H9 (cell line): ENCODE measurements at regions not wholly inside any gene's neighbourhood (a gene's known extent, or its start where the extent isn't known, plus 50 kb on each side); places are given as distances from the start of the nearest gene placed in this dataset.

Experiments used
- DNase-seq: peaks from one replicate; pipeline ENCODE4 v3.0.0-alpha.2; 2017
- H2AFZ ChIP-seq: one replicate; pipeline ENCODE4 v1.6.1; 2013; ENCODE audit warnings: mild to moderate bottlenecking, low read length, control low read depth, moderate library complexity
- H2AK5ac ChIP-seq: 2 replicates; pipeline ENCODE4 v1.6.1; 2013; ENCODE audit warnings: low read length, control low read depth, mixed read lengths; ENCODE audit not compliant: insufficient read length
- H2BK120ac ChIP-seq: one replicate; pipeline ENCODE4 v1.6.1; 2013; ENCODE audit warnings: low read depth, mild to moderate bottlenecking, low read length, control low read depth, inconsistent platforms; ENCODE audit not compliant: poor library complexity, severe bottlenecking
- H2BK12ac ChIP-seq: 2 replicates; pipeline ENCODE4 v1.6.1; 2013; ENCODE audit warnings: low read length, control low read depth, mixed read lengths, low read depth; ENCODE audit not compliant: insufficient read length
- H2BK15ac ChIP-seq: 2 replicates; pipeline ENCODE4 v1.6.1; 2013; ENCODE audit warnings: low read depth, low read length, control low read depth
- H2BK20ac ChIP-seq: one replicate; pipeline ENCODE4 v1.6.1; 2013; ENCODE audit warnings: low read depth, mild to moderate bottlenecking, low read length, control low read depth, inconsistent platforms; ENCODE audit not compliant: poor library complexity, severe bottlenecking
- H2BK5ac ChIP-seq: 2 replicates; pipeline ENCODE4 v1.6.1; 2013; ENCODE audit warnings: low read length, control low read depth, mixed read lengths; ENCODE audit not compliant: insufficient read length
- H3K14ac ChIP-seq: 2 replicates; pipeline ENCODE4 v1.6.1; 2013; ENCODE audit warnings: low read length, control low read depth; ENCODE audit not compliant: insufficient read depth
- H3K18ac ChIP-seq: 2 replicates; pipeline ENCODE4 v1.6.1; 2013; ENCODE audit warnings: low read depth, mild to moderate bottlenecking, mixed read lengths, low read length, control low read depth; ENCODE audit not compliant: insufficient read length
- H3K23ac ChIP-seq: 2 replicates; pipeline ENCODE4 v1.6.1; 2013; ENCODE audit warnings: low read length, control low read depth, mixed read lengths, low read depth; ENCODE audit not compliant: insufficient read length
- H3K23me2 ChIP-seq: 2 replicates; pipeline ENCODE4 v1.6.1; 2013; ENCODE audit warnings: low read depth, mild to moderate bottlenecking, mixed read lengths, low read length, control low read depth; ENCODE audit not compliant: insufficient read length, poor library complexity, severe bottlenecking
- H3K27ac ChIP-seq: 2 replicates; pipeline ENCODE4 v1.5.1; 2013; ENCODE audit warnings: low read length, control low read depth, mixed read lengths, low read depth; ENCODE audit not compliant: insufficient read length
- H3K27me3 ChIP-seq: 2 replicates; pipeline ENCODE4 v1.6.1; 2013; ENCODE audit warnings: low read length, control low read depth, inconsistent platforms; ENCODE audit not compliant: insufficient read depth
- H3K4ac ChIP-seq: 2 replicates; pipeline ENCODE4 v1.6.1; 2013; ENCODE audit warnings: low read depth, mild to moderate bottlenecking, control low read depth, inconsistent platforms, low read length, moderate library complexity
- H3K4me1 ChIP-seq: 2 replicates; pipeline ENCODE4 v1.6.1; 2013; ENCODE audit warnings: low read length, control low read depth, inconsistent platforms; ENCODE audit not compliant: insufficient read depth
- H3K4me2 ChIP-seq: 2 replicates; pipeline ENCODE4 v1.6.1; 2013; ENCODE audit warnings: low read length, control low read depth, mixed read lengths; ENCODE audit not compliant: insufficient read length, insufficient read depth
- H3K56ac ChIP-seq: 2 replicates; pipeline ENCODE4 v1.6.1; 2013; ENCODE audit warnings: low read depth, mild to moderate bottlenecking, mixed read lengths, low read length, control low read depth; ENCODE audit not compliant: insufficient read length
- H3K79me1 ChIP-seq: 2 replicates; pipeline ENCODE4 v1.6.1; 2013; ENCODE audit warnings: low read depth, mild to moderate bottlenecking, moderate library complexity, low read length, control low read depth, inconsistent platforms; ENCODE audit not compliant: insufficient read depth, poor library complexity, severe bottlenecking
- H3K79me2 ChIP-seq: 2 replicates; pipeline ENCODE4 v1.6.1; 2013; ENCODE audit warnings: low read length, control low read depth, inconsistent platforms; ENCODE audit not compliant: insufficient read depth
- H3K9ac ChIP-seq: 2 replicates; pipeline ENCODE4 v1.6.1; 2013; ENCODE audit warnings: low read length, control low read depth, mixed read lengths; ENCODE audit not compliant: insufficient read length; ENCODE audit errors: extremely low read depth
- H3K9me3 ChIP-seq: one replicate; pipeline ENCODE4 v1.6.1; 2013; ENCODE audit warnings: low read depth, low read length, inconsistent platforms; ENCODE audit not compliant: control insufficient read depth
- H3T11ph ChIP-seq: one replicate; pipeline ENCODE4 v1.6.1; 2013; ENCODE audit warnings: mild to moderate bottlenecking, low read length, control low read depth, inconsistent platforms
- H4K20me1 ChIP-seq: one replicate; pipeline ENCODE4 v1.6.1; 2013; ENCODE audit not compliant: control insufficient read depth, insufficient read length, insufficient read depth
- H4K5ac ChIP-seq: 2 replicates; pipeline ENCODE4 v1.6.1; 2013; ENCODE audit warnings: low read depth, mild to moderate bottlenecking, mixed read lengths, low read length, control low read depth; ENCODE audit not compliant: insufficient read length
- H4K8ac ChIP-seq: replicated peaks from 2 replicates; pipeline ENCODE4 v1.6.1; 2013; ENCODE audit warnings: low read length, control low read depth, mixed read lengths, low read depth; ENCODE audit not compliant: insufficient read length
- H4K91ac ChIP-seq: 2 replicates; pipeline ENCODE4 v1.6.1; 2013; ENCODE audit warnings: low read depth, mild to moderate bottlenecking, moderate library complexity, mixed read lengths, low read length, control low read depth; ENCODE audit not compliant: insufficient read length
- H3K27ac Mint-ChIP-seq, 3 experiments: 2 replicates in 2 of 3; 3 replicates in 1 of 3; pipeline ENCODE4 v1.8.0; 2020 to 2021; ENCODE audit warnings: mixed read lengths in 3 of 3, mild to moderate bottlenecking in 1 of 3, moderate library complexity in 1 of 3
- H3K27me3 Mint-ChIP-seq: 2 replicates; pipeline ENCODE4 v1.8.0; 2021; ENCODE audit warnings: low read depth, mild to moderate bottlenecking, moderate library complexity, mixed read lengths
- H3K36me3 Mint-ChIP-seq, 3 experiments: 2 replicates in 2 of 3; 3 replicates in 1 of 3; pipeline ENCODE4 v1.8.0; 2020 to 2021; ENCODE audit warnings: low read depth in 3 of 3, mixed read lengths in 3 of 3; ENCODE audit not compliant: insufficient read depth in 1 of 3
- H3K4me1 Mint-ChIP-seq, 2 experiments: 2 replicates each; pipeline ENCODE4 v1.8.0; 2020; ENCODE audit warnings: mixed read lengths in 2 of 2
- H3K4me3 Mint-ChIP-seq, 2 experiments: 2 replicates in 1 of 2; 3 replicates in 1 of 2; pipeline ENCODE4 v1.8.0; 2020 to 2021; ENCODE audit warnings: mild to moderate bottlenecking in 2 of 2, mixed read lengths in 2 of 2, moderate library complexity in 1 of 2
- H3K9me3 Mint-ChIP-seq, 2 experiments: 2 replicates in 1 of 2; 3 replicates in 1 of 2; pipeline ENCODE4 v1.8.0; 2020; ENCODE audit warnings: mild to moderate bottlenecking in 2 of 2, mixed read lengths in 2 of 2, moderate library complexity in 1 of 2
- WGBS: extraction: QIAGEN DNeasy Blood & Tissue Kit; methylation state at CpG from one replicate; pipeline ENCODE4 v1.1.7; 2013; ENCODE audit warnings: missing lambda C conversion rate, low lambda C conversion rate, mixed read lengths; ENCODE audit not compliant: insufficient read length; ENCODE audit errors: extremely low coverage; 5-methylcytosine and 5-hydroxymethylcytosine counted together
- TF ChIP-seq, protein P1 (sequence below): fragments of 200-600 bp; sonication (generic); conservative IDR thresholded peaks from 3 replicates; pipeline ENCODE4 v1.8.0; 2021; ENCODE audit warnings: antibody characterized with exemption, mild to moderate bottlenecking

DNA sequence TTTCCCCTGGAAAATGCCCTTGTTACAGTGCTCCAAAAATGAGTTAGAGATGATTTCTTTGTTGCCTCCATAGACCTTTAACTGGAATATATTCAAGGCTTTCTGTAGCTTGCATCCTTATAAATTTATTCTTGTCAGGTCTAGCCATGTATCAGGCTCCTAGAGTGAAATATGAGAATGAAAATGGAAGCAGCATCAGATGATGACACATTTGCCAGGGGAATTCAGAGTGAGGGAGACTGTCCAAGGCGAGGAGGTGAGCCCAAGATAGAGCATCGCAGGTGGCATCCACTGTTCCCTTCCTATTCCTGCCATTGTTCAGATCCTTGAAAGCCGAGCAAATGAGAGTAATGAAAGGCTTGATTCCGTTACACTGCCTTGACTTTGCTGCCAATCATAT is 386.8 kb downstream of the SAMD5 start:
- Histone ChIP-seq H3K56ac (no peak overlapping the region), H3K4me2 (no peak overlapping the region), H3K79me2 (no peaks in the 10 kb centered on the region), H2BK15ac (no peak overlapping the region), H3K23me2 (peaks cover 2% of the 10 kb centered on the region), H3K23ac (no peak overlapping the region), H4K5ac (no peak overlapping the region), H3K27ac (no peak overlapping the region), H4K20me1 (no peaks in the 10 kb centered on the region), H4K91ac (no peak overlapping the region), H3K4ac (no peak overlapping the region), H3K27me3 (no peaks in the 10 kb centered on the region), H2BK120ac (no peak overlapping the region), H4K8ac (no peak overlapping the region), H3K9me3 (no peaks in the 10 kb centered on the region), H3K9ac (no peak overlapping the region), H3K14ac (no peak overlapping the region), H2AFZ (no peak overlapping the region), H2BK20ac (no peak overlapping the region), H2AK5ac (no peak overlapping the region), H3K4me1 (no peaks in the 10 kb centered on the region), H2BK12ac (no peak overlapping the region), H3K18ac (no peak overlapping the region), H3T11ph (no peak overlapping the region), H2BK5ac (no peak overlapping the region), H3K79me1 (no peaks in the 10 kb centered on the region)
- Mint-ChIP-seq H3K4me3 (no peak overlapping the region), H3K27me3 (no peaks in the 10 kb centered on the region), H3K9me3 (no peaks in the 10 kb centered on the region), H3K4me1 (peaks cover 2 to 3% of the 10 kb centered on the region in 2 experiments), H3K36me3 (no peaks in the 10 kb centered on the region), H3K27ac (no peak overlapping the region; a peak in 1 of 7 replicates)
- DNase-seq, result no peak
- TF ChIP-seq, protein P1, sequence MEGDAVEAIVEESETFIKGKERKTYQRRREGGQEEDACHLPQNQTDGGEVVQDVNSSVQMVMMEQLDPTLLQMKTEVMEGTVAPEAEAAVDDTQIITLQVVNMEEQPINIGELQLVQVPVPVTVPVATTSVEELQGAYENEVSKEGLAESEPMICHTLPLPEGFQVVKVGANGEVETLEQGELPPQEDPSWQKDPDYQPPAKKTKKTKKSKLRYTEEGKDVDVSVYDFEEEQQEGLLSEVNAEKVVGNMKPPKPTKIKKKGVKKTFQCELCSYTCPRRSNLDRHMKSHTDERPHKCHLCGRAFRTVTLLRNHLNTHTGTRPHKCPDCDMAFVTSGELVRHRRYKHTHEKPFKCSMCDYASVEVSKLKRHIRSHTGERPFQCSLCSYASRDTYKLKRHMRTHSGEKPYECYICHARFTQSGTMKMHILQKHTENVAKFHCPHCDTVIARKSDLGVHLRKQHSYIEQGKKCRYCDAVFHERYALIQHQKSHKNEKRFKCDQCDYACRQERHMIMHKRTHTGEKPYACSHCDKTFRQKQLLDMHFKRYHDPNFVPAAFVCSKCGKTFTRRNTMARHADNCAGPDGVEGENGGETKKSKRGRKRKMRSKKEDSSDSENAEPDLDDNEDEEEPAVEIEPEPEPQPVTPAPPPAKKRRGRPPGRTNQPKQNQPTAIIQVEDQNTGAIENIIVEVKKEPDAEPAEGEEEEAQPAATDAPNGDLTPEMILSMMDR, result no peak
- WGBS, result no CpG with 5 or more reads among the region's 4 CpGs
